Endothelial cell (in vitro differentiated cells): ENCODE measurements at regions not wholly inside any gene's neighbourhood (a gene's known extent, or its start where the extent isn't known, plus 50 kb on each side); places are given as distances from the start of the nearest gene placed in this dataset.

ENCODE experiments used
- DNase-seq: peaks from one replicate; pipeline ENCODE4 v3.0.0; 2021; ENCODE audit warnings: low spot score
- H3K27ac Mint-ChIP-seq: one replicate; pipeline ENCODE4 v1.8.0; 2021; ENCODE audit warnings: mixed read lengths, inconsistent platforms; ENCODE audit not compliant: unreplicated experiment
- H3K27me3 Mint-ChIP-seq: one replicate; pipeline ENCODE4 v1.8.0; 2021; ENCODE audit warnings: mild to moderate bottlenecking, moderate library complexity, mixed read lengths, inconsistent platforms; ENCODE audit not compliant: unreplicated experiment
- H3K36me3 Mint-ChIP-seq: one replicate; pipeline ENCODE4 v1.8.0; 2021; ENCODE audit warnings: mild to moderate bottlenecking, low read depth, mixed read lengths, inconsistent platforms; ENCODE audit not compliant: unreplicated experiment
- H3K4me1 Mint-ChIP-seq: one replicate; pipeline ENCODE4 v1.8.0; 2021; ENCODE audit warnings: mild to moderate bottlenecking, mixed read lengths, inconsistent platforms; ENCODE audit not compliant: unreplicated experiment
- H3K4me3 Mint-ChIP-seq: one replicate; pipeline ENCODE4 v1.8.0; 2021; ENCODE audit warnings: mild to moderate bottlenecking, mixed read lengths, inconsistent platforms; ENCODE audit not compliant: unreplicated experiment
- H3K9me3 Mint-ChIP-seq: one replicate; pipeline ENCODE4 v1.8.0; 2021; ENCODE audit warnings: mixed read lengths, inconsistent platforms; ENCODE audit not compliant: unreplicated experiment
- TF ChIP-seq, protein P1 (sequence below): fragments of 200-600 bp; sonication (generic); IDR thresholded peaks from one replicate; pipeline ENCODE4 v1.5.0; 2021; ENCODE audit warnings: antibody characterized with exemption; ENCODE audit not compliant: unreplicated experiment

DNA sequence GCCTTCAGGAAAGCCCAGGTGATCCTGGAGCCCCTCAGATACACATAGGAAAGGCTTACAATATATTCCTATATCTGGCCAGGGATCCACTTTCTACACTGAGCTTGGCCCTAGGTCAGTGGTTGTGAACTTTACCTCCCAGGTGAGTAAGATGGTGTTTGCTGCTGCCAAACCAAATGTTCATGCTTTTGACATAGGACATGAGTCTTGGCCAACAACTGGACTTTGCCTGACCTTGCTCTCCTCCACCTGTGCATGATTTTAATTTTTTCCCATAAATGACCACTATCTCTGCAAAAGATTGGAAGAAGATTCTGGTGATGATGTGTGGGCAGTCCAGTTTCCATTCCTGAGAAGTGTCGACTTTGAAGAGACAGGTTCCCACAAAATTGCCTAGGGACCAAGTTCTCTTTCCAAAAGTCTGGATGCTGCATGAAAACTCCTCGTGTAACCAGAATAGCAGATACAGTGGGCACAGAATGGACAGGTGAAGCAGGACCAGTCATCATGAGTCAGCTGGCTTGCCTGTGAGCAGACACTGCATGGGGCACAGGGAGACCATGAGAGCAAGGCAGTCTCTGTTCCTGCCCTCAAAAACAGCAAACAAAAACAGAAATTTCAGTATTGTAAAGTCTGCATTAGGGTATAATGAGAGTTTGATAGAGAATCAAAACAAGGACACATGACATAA lies 226.4 kb upstream of the MON1B start:
- TF ChIP-seq, protein P1, sequence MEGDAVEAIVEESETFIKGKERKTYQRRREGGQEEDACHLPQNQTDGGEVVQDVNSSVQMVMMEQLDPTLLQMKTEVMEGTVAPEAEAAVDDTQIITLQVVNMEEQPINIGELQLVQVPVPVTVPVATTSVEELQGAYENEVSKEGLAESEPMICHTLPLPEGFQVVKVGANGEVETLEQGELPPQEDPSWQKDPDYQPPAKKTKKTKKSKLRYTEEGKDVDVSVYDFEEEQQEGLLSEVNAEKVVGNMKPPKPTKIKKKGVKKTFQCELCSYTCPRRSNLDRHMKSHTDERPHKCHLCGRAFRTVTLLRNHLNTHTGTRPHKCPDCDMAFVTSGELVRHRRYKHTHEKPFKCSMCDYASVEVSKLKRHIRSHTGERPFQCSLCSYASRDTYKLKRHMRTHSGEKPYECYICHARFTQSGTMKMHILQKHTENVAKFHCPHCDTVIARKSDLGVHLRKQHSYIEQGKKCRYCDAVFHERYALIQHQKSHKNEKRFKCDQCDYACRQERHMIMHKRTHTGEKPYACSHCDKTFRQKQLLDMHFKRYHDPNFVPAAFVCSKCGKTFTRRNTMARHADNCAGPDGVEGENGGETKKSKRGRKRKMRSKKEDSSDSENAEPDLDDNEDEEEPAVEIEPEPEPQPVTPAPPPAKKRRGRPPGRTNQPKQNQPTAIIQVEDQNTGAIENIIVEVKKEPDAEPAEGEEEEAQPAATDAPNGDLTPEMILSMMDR: no peak
- H3K4me3 Mint-ChIP-seq: no peak overlapping the region
- no peaks in the 10 kb centered on the region for H3K27me3 Mint-ChIP-seq
- H3K27ac Mint-ChIP-seq: no peak overlapping the region
- H3K9me3 Mint-ChIP-seq: peaks cover 8% of the 10 kb centered on the region
- no peaks in the 10 kb centered on the region for H3K4me1 Mint-ChIP-seq
- DNase-seq: no peak
- no peaks in the 10 kb centered on the region for H3K36me3 Mint-ChIP-seq

GRCh38 chr16:76970087-76970744 lies 220.8 kb upstream of the MON1B start:
- no peak for DNase-seq
- TF ChIP-seq, protein P1: no peak
- peaks cover under 1% of the 10 kb centered on the region for H3K27me3 Mint-ChIP-seq
- H3K4me1 Mint-ChIP-seq: no peaks in the 10 kb centered on the region
- H3K4me3 Mint-ChIP-seq: no peak overlapping the region
- H3K9me3 Mint-ChIP-seq: no peaks in the 10 kb centered on the region
- H3K27ac Mint-ChIP-seq: no peak overlapping the region
- no peaks in the 10 kb centered on the region for H3K36me3 Mint-ChIP-seq

GRCh38 chr16:76970745-76971099 lies 220.3 kb upstream of the MON1B start:
- no peaks in the 10 kb centered on the region for H3K4me1 Mint-ChIP-seq
- TF ChIP-seq, protein P1: no peak
- no peak for DNase-seq
- no peak overlapping the region for H3K27ac Mint-ChIP-seq
- H3K36me3 Mint-ChIP-seq: no peaks in the 10 kb centered on the region
- H3K4me3 Mint-ChIP-seq: no peak overlapping the region
- H3K27me3 Mint-ChIP-seq: peaks cover 3% of the 10 kb centered on the region
- H3K9me3 Mint-ChIP-seq: no peaks in the 10 kb centered on the region

DNA sequence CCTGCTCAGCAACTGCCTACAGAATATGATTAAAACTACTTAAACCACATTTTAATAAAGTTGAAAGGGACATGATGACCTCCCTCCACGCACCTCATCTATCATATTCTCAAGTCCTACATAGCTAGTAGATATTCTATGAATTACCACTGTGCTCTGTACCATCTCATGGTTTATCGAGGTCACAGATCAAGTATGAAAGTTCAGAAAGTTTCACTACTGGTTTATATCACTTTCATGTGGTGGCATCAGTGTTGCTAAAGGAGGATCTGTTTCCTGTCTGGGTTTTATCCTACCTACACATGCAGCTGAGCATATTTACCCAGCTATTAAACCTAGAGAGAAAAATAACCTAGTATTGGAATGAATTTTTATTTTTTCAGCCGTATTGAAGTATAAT lies 214.9 kb upstream of the MON1B start:
- H3K27ac Mint-ChIP-seq: no peak overlapping the region
- no peak for DNase-seq
- H3K4me1 Mint-ChIP-seq: no peaks in the 10 kb centered on the region
- peaks cover 3% of the 10 kb centered on the region for H3K27me3 Mint-ChIP-seq
- TF ChIP-seq, protein P1: no peak
- no peak overlapping the region for H3K4me3 Mint-ChIP-seq
- H3K36me3 Mint-ChIP-seq: no peaks in the 10 kb centered on the region
- H3K9me3 Mint-ChIP-seq: no peaks in the 10 kb centered on the region

DNA sequence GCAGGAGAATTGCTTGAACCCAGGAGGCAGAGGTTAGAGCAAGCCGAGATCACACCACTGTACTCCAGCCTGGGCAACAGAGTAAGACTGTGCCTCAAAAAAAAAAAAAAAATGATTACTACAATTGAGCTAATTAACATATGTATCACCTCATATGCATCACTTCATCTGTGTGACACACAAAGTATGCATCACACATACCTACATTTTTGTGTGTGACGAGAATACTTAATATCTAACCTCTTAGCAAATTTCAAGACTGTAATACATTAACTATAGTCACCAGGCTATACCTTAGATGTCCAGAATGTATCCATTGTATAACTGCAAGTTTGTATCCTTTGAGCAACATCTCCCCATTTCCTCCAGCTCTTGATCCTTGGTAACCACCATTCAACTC lies 214.2 kb upstream of the MON1B start:
- no peak for DNase-seq

More for the DNA sequence above, 214.2 kb upstream of the MON1B start:
- H3K4me1 Mint-ChIP-seq: no peaks in the 10 kb centered on the region
- H3K27ac Mint-ChIP-seq: no peak overlapping the region
- H3K9me3 Mint-ChIP-seq: no peaks in the 10 kb centered on the region
- TF ChIP-seq, protein P1: no peak
- H3K36me3 Mint-ChIP-seq: no peaks in the 10 kb centered on the region
- H3K4me3 Mint-ChIP-seq: no peak overlapping the region
- peaks cover 3% of the 10 kb centered on the region for H3K27me3 Mint-ChIP-seq
